ENCODE measurements at regions not wholly inside any gene's neighbourhood (a gene's known extent, or its start where the extent isn't known, plus 50 kb on each side); places are given as distances from the start of the nearest gene placed in this dataset.
A peak's percentile ranks its signal among the peaks of the same experiment; 100 is the strongest.

DNA sequence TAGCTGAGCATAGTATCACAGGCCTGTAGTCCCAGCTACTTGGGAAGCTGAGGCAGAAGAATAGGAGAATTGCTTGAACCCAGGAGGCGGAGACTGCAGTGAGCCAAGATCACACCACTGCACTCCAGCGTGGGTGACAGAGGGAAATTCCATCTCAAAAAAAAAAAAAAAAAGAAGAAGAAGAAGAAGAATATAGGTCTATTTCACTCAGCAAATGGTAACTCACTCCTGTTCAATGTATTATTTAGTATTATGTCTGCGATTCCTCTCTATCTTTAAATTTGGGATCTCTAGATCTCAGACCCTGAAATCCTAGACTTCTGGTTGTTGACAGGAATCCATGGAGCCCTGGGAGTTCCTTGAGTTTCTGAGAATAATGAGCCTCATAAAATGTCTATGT, 98.6 kb downstream of the HFE start:
- Histone ChIP-seq H2BK20ac (ENCODE audit: low read depth, low read length, poor library complexity, severe bottlenecking) (no peak overlapping the region), H3K27me3 (ENCODE audit: insufficient read depth, low read length) (no peaks in the 10 kb centered on the region), H3K14ac (ENCODE audit: insufficient read depth, low read length) (no peak overlapping the region), H3K4me2 (ENCODE audit: insufficient read depth, insufficient read length, low read length) (no peak overlapping the region), H3K9ac (ENCODE audit: extremely low read depth, insufficient read length, low read length) (no peak overlapping the region), H2AFZ (ENCODE audit: low read length) (no peak overlapping the region), H2BK15ac (ENCODE audit: low read depth, low read length) (no peak overlapping the region), H3K23ac (ENCODE audit: insufficient read length, low read depth, low read length) (no peak overlapping the region), H3K79me1 (ENCODE audit: insufficient read depth, low read depth, low read length, poor library complexity, severe bottlenecking) (no peaks in the 10 kb centered on the region), H3K79me2 (ENCODE audit: insufficient read depth, low read length) (no peaks in the 10 kb centered on the region), H3K4ac (ENCODE audit: low read depth, low read length) (no peak overlapping the region), H3K56ac (ENCODE audit: insufficient read length, low read depth, low read length) (no peak overlapping the region), H3K27ac (ENCODE audit: insufficient read length, low read depth, low read length) (no peak overlapping the region), H2BK12ac (ENCODE audit: insufficient read length, low read depth, low read length) (no peak overlapping the region), H3K4me1 (ENCODE audit: insufficient read depth, low read length) (peaks cover 6% of the 10 kb centered on the region; the same call in 1 of the 2 replicates), H4K20me1 (ENCODE audit: control insufficient read depth, insufficient read depth, insufficient read length) (no peaks in the 10 kb centered on the region), H2AK5ac (ENCODE audit: insufficient read length, low read length) (no peak overlapping the region), H2BK120ac (ENCODE audit: low read depth, low read length, poor library complexity, severe bottlenecking) (no peak overlapping the region), H3K18ac (ENCODE audit: insufficient read length, low read depth, low read length) (no peak overlapping the region), H2BK5ac (ENCODE audit: insufficient read length, low read length) (no peak overlapping the region), H4K8ac (replicated peaks; ENCODE audit: insufficient read length, low read depth, low read length) (no peak overlapping the region), H4K5ac (ENCODE audit: insufficient read length, low read depth, low read length) (no peak overlapping the region), H3K23me2 (ENCODE audit: insufficient read length, low read depth, low read length, poor library complexity, severe bottlenecking) (peaks cover 11% of the 10 kb centered on the region), H3K9me3 (ENCODE audit: control insufficient read depth, low read depth, low read length) (no peaks in the 10 kb centered on the region), H3T11ph (ENCODE audit: low read length) (no peak overlapping the region), H4K91ac (ENCODE audit: insufficient read length, low read depth, low read length) (no peak overlapping the region)
- Mint-ChIP-seq H3K27ac (peak overlapping the region; percentile 9 to 100 (median 97); a peak in 5 of 7 replicates), H3K9me3 (peaks cover 0 to 3% of the 10 kb centered on the region in 2 experiments; a peak in 1 of 5 replicates), H3K27me3 (ENCODE audit: low read depth) (peaks cover 5% of the 10 kb centered on the region; the same call in 1 of the 2 replicates), H3K4me3 (peak overlapping the region in 1 of 2 experiments; percentile 49; a peak in 4 of 5 replicates), H3K36me3 (ENCODE audit: insufficient read depth in 1 of 3, low read depth in 3 of 3) (no peaks in the 10 kb centered on the region), H3K4me1 (peaks cover 44 to 50% of the 10 kb centered on the region in 2 experiments)
- TF ChIP-seq, protein P1, sequence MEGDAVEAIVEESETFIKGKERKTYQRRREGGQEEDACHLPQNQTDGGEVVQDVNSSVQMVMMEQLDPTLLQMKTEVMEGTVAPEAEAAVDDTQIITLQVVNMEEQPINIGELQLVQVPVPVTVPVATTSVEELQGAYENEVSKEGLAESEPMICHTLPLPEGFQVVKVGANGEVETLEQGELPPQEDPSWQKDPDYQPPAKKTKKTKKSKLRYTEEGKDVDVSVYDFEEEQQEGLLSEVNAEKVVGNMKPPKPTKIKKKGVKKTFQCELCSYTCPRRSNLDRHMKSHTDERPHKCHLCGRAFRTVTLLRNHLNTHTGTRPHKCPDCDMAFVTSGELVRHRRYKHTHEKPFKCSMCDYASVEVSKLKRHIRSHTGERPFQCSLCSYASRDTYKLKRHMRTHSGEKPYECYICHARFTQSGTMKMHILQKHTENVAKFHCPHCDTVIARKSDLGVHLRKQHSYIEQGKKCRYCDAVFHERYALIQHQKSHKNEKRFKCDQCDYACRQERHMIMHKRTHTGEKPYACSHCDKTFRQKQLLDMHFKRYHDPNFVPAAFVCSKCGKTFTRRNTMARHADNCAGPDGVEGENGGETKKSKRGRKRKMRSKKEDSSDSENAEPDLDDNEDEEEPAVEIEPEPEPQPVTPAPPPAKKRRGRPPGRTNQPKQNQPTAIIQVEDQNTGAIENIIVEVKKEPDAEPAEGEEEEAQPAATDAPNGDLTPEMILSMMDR (conservative IDR thresholded peaks at IDR 0.05): no peak
- DNase-seq: no peak
- WGBS (ENCODE audit: extremely low coverage, insufficient read length, low lambda C conversion rate): no CpG with 5 or more reads among the region's 3 CpGs

Data from H9 (cell line).